ENCODE measurements at regions not wholly inside any gene's neighbourhood (a gene's known extent, or its start where the extent isn't known, plus 50 kb on each side); places are given as distances from the start of the nearest gene placed in this dataset.

GRCh38 chr1:231108516-231109302 lies 53.1 kb upstream of the TRIM67 start:
- no peak for DNase-seq

GRCh38 chr1:231107600-231108326 lies 54.1 kb upstream of the TRIM67 start:
- no peak for DNase-seq

- DNase-seq = no peak
These were observed 54.7 kb upstream of the TRIM67 start for GRCh38 chr1:231107151-231107550.

- no peak for DNase-seq
These were observed 55.5 kb upstream of the TRIM67 start for GRCh38 chr1:231106347-231106746.

GRCh38 chr1:231104917-231105316 lies 56.9 kb upstream of the TRIM67 start:
- no peak for DNase-seq

- DNase-seq = no peak
These were observed 57.9 kb upstream of the TRIM67 start for GRCh38 chr1:231103961-231104360.

- no peak for DNase-seq
These were observed 60.1 kb upstream of the FAM89A start for GRCh38 chr1:231099996-231100767.

GRCh38 chr1:231099311-231099710 lies 59.3 kb upstream of the FAM89A start:
- DNase-seq = no peak

- no peak for DNase-seq
These were observed 55.5 kb upstream of the FAM89A start for GRCh38 chr1:231095595-231095994.

GRCh38 chr1:231094421-231094820 lies 54.4 kb upstream of the FAM89A start:
- DNase-seq = no peak

GRCh38 chr1:231093156-231093922 lies 53.3 kb upstream of the FAM89A start:
- DNase-seq = peak; percentile 38

GRCh38 chr1:231092380-231092779 lies 52.3 kb upstream of the FAM89A start:
- no peak for DNase-seq

- DNase-seq = no peak
These were observed 51.8 kb upstream of the FAM89A start for GRCh38 chr1:231091831-231092301.

- DNase-seq = no peak
These were observed 51.4 kb upstream of the FAM89A start for GRCh38 chr1:231091415-231091814.
